Smooth muscle cell (in vitro differentiated cells): ENCODE measurements at regions not wholly inside any gene's neighbourhood (a gene's known extent, or its start where the extent isn't known, plus 50 kb on each side); places are given as distances from the start of the nearest gene placed in this dataset.

Experiments
- DNase-seq: peaks from one replicate; lab custom pipeline; 2025; ENCODE audit not compliant: unreplicated experiment; lab: John Stamatoyannopoulos, UW
- H2AFZ ChIP-seq: fragments of 200-600 bp; sonication (generic); 2 replicates; pipeline ENCODE4 v1.6.0; 2016; ENCODE audit warnings: antibody characterized with exemption, low read depth, mild to moderate bottlenecking
- H3F3A ChIP-seq: fragments of 200-600 bp; sonication (generic); 2 replicates; pipeline ENCODE4 v1.6.0; 2017; ENCODE audit warnings: antibody characterized with exemption, low read depth
- H3K27ac ChIP-seq: fragments of 200-600 bp; sonication (generic); 2 replicates; pipeline ENCODE4 v1.5.1; 2016; ENCODE audit warnings: low read depth, mild to moderate bottlenecking
- H3K27me3 ChIP-seq: fragments of 200-600 bp; sonication (generic); 2 replicates; pipeline ENCODE4 v1.6.1; 2016; ENCODE audit warnings: low read depth, mild to moderate bottlenecking
- H3K36me3 ChIP-seq: fragments of 200-600 bp; sonication (generic); 2 replicates; pipeline ENCODE4 v1.5.1; 2016; ENCODE audit warnings: low read depth
- H3K4me1 ChIP-seq: fragments of 200-600 bp; sonication (generic); 2 replicates; pipeline ENCODE4 v1.5.1; 2016; ENCODE audit warnings: low read depth
- H3K4me2 ChIP-seq: fragments of 200-600 bp; sonication (generic); 2 replicates; pipeline ENCODE4 v1.6.0; 2016; ENCODE audit warnings: mild to moderate bottlenecking
- H3K4me3 ChIP-seq: fragments of 200-600 bp; sonication (generic); 2 replicates; pipeline ENCODE4 v1.5.1; 2016; ENCODE audit warnings: mild to moderate bottlenecking
- H3K79me2 ChIP-seq: fragments of 200-600 bp; sonication (generic); 2 replicates; pipeline ENCODE4 v1.6.0; 2016; ENCODE audit warnings: low read depth, mild to moderate bottlenecking
- H3K9ac ChIP-seq: fragments of 200-600 bp; sonication (generic); 2 replicates; pipeline ENCODE4 v1.6.0; 2016; ENCODE audit warnings: low read depth
- H3K9me3 ChIP-seq: fragments of 200-600 bp; sonication (generic); replicated peaks from 2 replicates; pipeline ENCODE4 v1.5.1; 2016; ENCODE audit warnings: low read depth
- H4K20me1 ChIP-seq: fragments of 200-600 bp; sonication (generic); 2 replicates; pipeline ENCODE4 v1.6.0; 2016; ENCODE audit warnings: low read depth
- WGBS: methylation state at CpG from one replicate; pipeline ENCODE4 v1.1.7; 2016; ENCODE audit warnings: low lambda C conversion rate; 5-methylcytosine and 5-hydroxymethylcytosine counted together
- TF ChIP-seq, protein P1 (sequence below): fragments of 200-600 bp; sonication (generic); IDR thresholded peaks from 2 replicates; pipeline ENCODE4 v1.5.1; 2017; ENCODE audit warnings: borderline replicate concordance, mild to moderate bottlenecking, antibody characterized with exemption; ENCODE audit not compliant: insufficient read depth, poor library complexity, severe bottlenecking

- Histone ChIP-seq H4K20me1 (no peaks in the 10 kb centered on the region), H3K36me3 (no peaks in the 10 kb centered on the region), H3K4me1 (peaks cover 5% of the 10 kb centered on the region), H2AFZ (no peak overlapping the region), H3K9me3 (no peaks in the 10 kb centered on the region), H3K4me3 (no peak overlapping the region), H3K9ac (no peak overlapping the region), H3K27me3 (no peaks in the 10 kb centered on the region), H3F3A (no peaks in the 10 kb centered on the region), H3K4me2 (no peak overlapping the region), H3K79me2 (no peaks in the 10 kb centered on the region), H3K27ac (no peak overlapping the region)
- WGBS: 90% methylated on average over 5 of the region's 5 CpGs
- TF ChIP-seq, protein P1, sequence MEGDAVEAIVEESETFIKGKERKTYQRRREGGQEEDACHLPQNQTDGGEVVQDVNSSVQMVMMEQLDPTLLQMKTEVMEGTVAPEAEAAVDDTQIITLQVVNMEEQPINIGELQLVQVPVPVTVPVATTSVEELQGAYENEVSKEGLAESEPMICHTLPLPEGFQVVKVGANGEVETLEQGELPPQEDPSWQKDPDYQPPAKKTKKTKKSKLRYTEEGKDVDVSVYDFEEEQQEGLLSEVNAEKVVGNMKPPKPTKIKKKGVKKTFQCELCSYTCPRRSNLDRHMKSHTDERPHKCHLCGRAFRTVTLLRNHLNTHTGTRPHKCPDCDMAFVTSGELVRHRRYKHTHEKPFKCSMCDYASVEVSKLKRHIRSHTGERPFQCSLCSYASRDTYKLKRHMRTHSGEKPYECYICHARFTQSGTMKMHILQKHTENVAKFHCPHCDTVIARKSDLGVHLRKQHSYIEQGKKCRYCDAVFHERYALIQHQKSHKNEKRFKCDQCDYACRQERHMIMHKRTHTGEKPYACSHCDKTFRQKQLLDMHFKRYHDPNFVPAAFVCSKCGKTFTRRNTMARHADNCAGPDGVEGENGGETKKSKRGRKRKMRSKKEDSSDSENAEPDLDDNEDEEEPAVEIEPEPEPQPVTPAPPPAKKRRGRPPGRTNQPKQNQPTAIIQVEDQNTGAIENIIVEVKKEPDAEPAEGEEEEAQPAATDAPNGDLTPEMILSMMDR: no peak
- DNase-seq: no peak
Observed at GRCh38 chr3:178200316-178200715, 335.9 kb upstream of the KCNMB2 start.

DNA sequence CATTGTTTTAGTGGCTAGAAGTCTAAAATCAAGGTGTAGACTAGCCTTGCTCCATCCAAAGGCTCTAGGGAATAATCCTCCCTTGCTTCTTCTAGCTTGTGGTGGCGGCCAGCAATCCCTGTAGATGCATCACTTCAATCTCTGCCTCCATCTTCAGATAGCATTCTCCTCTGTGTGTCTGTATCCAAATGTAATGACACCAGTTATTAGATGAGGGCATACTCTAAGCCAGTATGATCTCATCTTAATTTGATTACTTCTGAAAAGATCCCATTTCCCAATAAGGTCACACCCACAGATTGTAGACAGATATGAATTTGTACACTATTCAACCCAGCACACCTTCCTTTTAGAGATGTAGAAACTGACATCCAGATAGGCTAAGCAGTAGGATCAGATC is 334.5 kb upstream of the KCNMB2 start:
- no peak overlapping the region for H3K27ac ChIP-seq

GRCh38 chr3:178202194-178202593 is 334.0 kb upstream of the KCNMB2 start:
- H3K27ac ChIP-seq: no peak overlapping the region
- WGBS: 62% methylated on average over 3 of the region's 3 CpGs
- no peaks in the 10 kb centered on the region for H3K27me3 ChIP-seq
- H3K9ac ChIP-seq: no peak overlapping the region
- H3K4me1 ChIP-seq: peaks cover 18% of the 10 kb centered on the region
- no peaks in the 10 kb centered on the region for H3K36me3 ChIP-seq
- H3K79me2 ChIP-seq: no peaks in the 10 kb centered on the region
- no peaks in the 10 kb centered on the region for H3F3A ChIP-seq
- no peaks in the 10 kb centered on the region for H3K9me3 ChIP-seq
- DNase-seq: no peak
- H3K4me2 ChIP-seq: no peak overlapping the region
- TF ChIP-seq, protein P1: no peak
- H4K20me1 ChIP-seq: no peaks in the 10 kb centered on the region
- no peak overlapping the region for H3K4me3 ChIP-seq
- no peak overlapping the region for H2AFZ ChIP-seq

More for the DNA sequence above, 334.5 kb upstream of the KCNMB2 start:
- TF ChIP-seq, protein P1: no peak
- no peak overlapping the region for H3K4me2 ChIP-seq
- H3K4me1 ChIP-seq: peaks cover 15% of the 10 kb centered on the region
- H3K36me3 ChIP-seq: no peaks in the 10 kb centered on the region
- no peak for DNase-seq
- H3K79me2 ChIP-seq: no peaks in the 10 kb centered on the region
- no peak overlapping the region for H2AFZ ChIP-seq
- H3K27me3 ChIP-seq: no peaks in the 10 kb centered on the region
- no peaks in the 10 kb centered on the region for H3K9me3 ChIP-seq
- no peaks in the 10 kb centered on the region for H3F3A ChIP-seq
- H3K4me3 ChIP-seq: no peak overlapping the region
- WGBS: 100% methylated on average over 1 of the region's 1 CpG
- no peaks in the 10 kb centered on the region for H4K20me1 ChIP-seq
- no peak overlapping the region for H3K9ac ChIP-seq

DNA sequence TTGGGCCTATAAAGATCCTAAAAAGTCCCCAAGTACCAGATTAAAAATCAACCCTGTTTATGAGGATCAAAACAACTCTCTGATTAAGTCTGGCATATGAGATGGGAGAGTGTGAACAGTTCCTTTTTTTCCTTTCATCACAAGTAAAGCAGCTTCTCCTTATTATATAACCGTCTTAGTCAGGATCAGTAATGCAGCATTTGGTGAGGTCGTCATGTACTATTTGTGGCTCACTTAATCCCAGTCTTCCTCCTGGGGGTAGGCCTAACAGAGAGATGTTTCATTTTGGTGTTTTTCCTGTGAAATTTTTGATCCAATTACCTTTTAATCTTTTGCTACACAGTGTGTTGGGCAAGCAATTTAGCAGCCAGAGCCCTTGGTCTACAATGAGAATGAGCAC is 333.1 kb upstream of the KCNMB2 start:
- no peaks in the 10 kb centered on the region for H3F3A ChIP-seq
- no peaks in the 10 kb centered on the region for H3K79me2 ChIP-seq
- no peaks in the 10 kb centered on the region for H4K20me1 ChIP-seq
- H3K9me3 ChIP-seq: no peaks in the 10 kb centered on the region
- WGBS: 31% methylated on average over 2 of the region's 2 CpGs
- no peak overlapping the region for H2AFZ ChIP-seq
- TF ChIP-seq, protein P1: no peak
- no peaks in the 10 kb centered on the region for H3K36me3 ChIP-seq
- no peak overlapping the region for H3K4me3 ChIP-seq
- DNase-seq: no peak
- peak overlapping the region; percentile 1 for H3K4me2 ChIP-seq
- H3K4me1 ChIP-seq: peaks cover 18% of the 10 kb centered on the region
- H3K9ac ChIP-seq: no peak overlapping the region
- H3K27me3 ChIP-seq: no peaks in the 10 kb centered on the region
- peak overlapping the region; percentile 30 for H3K27ac ChIP-seq
